SK-N-SH (cell line): ENCODE measurements at regions not wholly inside any gene's neighbourhood (a gene's known extent, or its start where the extent isn't known, plus 50 kb on each side); places are given as distances from the start of the nearest gene placed in this dataset.

Experiments
- CTCF ChIA-PET: fragments of 300-600, 350-600 bp; formaldehyde crosslinking; extraction: SDS; loops from one replicate; lab custom pipeline; 2021; lab: Yijun Ruan, JAX
- POLR2A ChIA-PET: fragments of 350-600 bp; sonication (Branson Sonifier 250); formaldehyde crosslinking; extraction: SDS; loops from one replicate; lab custom pipeline; 2020; ENCODE audit warnings: antibody characterized with exemption, inconsistent platforms; lab: Yijun Ruan, JAX
- DNase-seq: peaks from one replicate; pipeline ENCODE4 v3.0.0; 2012
- H2AFZ ChIP-seq: fragments of 200-600 bp; sonication (generic); 2 replicates; pipeline ENCODE4 v1.8.1; 2016; ENCODE audit warnings: antibody characterized with exemption, mild to moderate bottlenecking, low read depth
- H3F3A ChIP-seq: fragments of 200-600 bp; sonication (generic); replicated peaks from 2 replicates; pipeline ENCODE3; 2016; ENCODE audit warnings: antibody characterized with exemption, mild to moderate bottlenecking; ENCODE audit not compliant: insufficient read depth
- H3K27ac ChIP-seq, 2 experiments: fragments of 200-500 bp in 1 of 2; fragments of 200-600 bp in 1 of 2; sonication (Bioruptor generic) in 1 of 2; sonication (generic), shearing (Covaris generic) in 1 of 2; 2 replicates each; pipeline versions ENCODE4 v1.5.1 to v1.6.1; 2014 to 2016; ENCODE audit warnings: low read depth in 2 of 2, inconsistent platforms in 1 of 2, low read length in 1 of 2, mild to moderate bottlenecking in 1 of 2, mixed read lengths in 1 of 2
- H3K27me3 ChIP-seq: fragments of 200-600 bp; sonication (generic), shearing (Covaris generic); 2 replicates; pipeline ENCODE4 v1.6.1; 2016; ENCODE audit warnings: mixed run types; ENCODE audit not compliant: insufficient read depth
- H3K36me3 ChIP-seq, 2 experiments: fragments of 200-500 bp in 1 of 2; fragments of 200-600 bp in 1 of 2; sonication (Bioruptor generic) in 1 of 2; sonication (generic) in 1 of 2; replicated peaks in 1 of 2; 2 replicates each; pipeline versions ENCODE3 to v1.5.1; 2014 to 2016; ENCODE audit warnings: low read length in 1 of 2, mild to moderate bottlenecking in 1 of 2; ENCODE audit not compliant: insufficient read depth in 2 of 2, control insufficient read depth in 1 of 2
- H3K4me1 ChIP-seq, 2 experiments: fragments of 200-500 bp in 1 of 2; fragments of 200-600 bp in 1 of 2; sonication (Bioruptor generic) in 1 of 2; sonication (generic), shearing (Covaris generic) in 1 of 2; 2 replicates each; pipeline versions ENCODE4 v1.5.1 to v1.6.1; 2014 to 2016; ENCODE audit warnings: low read depth in 1 of 2, low read length in 1 of 2, mixed run types in 1 of 2; ENCODE audit not compliant: insufficient read depth in 2 of 2, control insufficient read depth in 1 of 2
- H3K4me2 ChIP-seq: fragments of 200-600 bp; sonication (generic), shearing (Covaris generic); 2 replicates; pipeline ENCODE4 v1.6.1; 2017; ENCODE audit warnings: mixed run types
- H3K4me3 ChIP-seq, 2 experiments: fragments of 200-500 bp in 1 of 2; fragments of 200-600 bp in 1 of 2; sonication (Bioruptor generic) in 1 of 2; sonication (generic), shearing (Covaris generic) in 1 of 2; 2 replicates each; pipeline versions ENCODE4 v1.5.1 to v1.8.1; 2014 to 2016; ENCODE audit warnings: low read depth in 2 of 2, inconsistent platforms in 1 of 2, low read length in 1 of 2, mild to moderate bottlenecking in 1 of 2, mixed read lengths in 1 of 2, moderate library complexity in 1 of 2
- H3K79me2 ChIP-seq: fragments of 200-600 bp; sonication (generic); 2 replicates; pipeline ENCODE4 v1.8.1; 2017; ENCODE audit warnings: mild to moderate bottlenecking; ENCODE audit not compliant: insufficient read depth
- H3K9ac ChIP-seq: fragments of 200-600 bp; sonication (generic); 2 replicates; pipeline ENCODE4 v1.6.1; 2017; ENCODE audit warnings: mixed run types
- H3K9me2 ChIP-seq: fragments of 200-600 bp; sonication (generic); 2 replicates; pipeline ENCODE4 v1.6.1; 2017; ENCODE audit warnings: mixed run types
- H3K9me3 ChIP-seq: fragments of 200-600 bp; sonication (generic); 2 replicates; pipeline ENCODE4 v1.6.1; 2017; ENCODE audit warnings: mixed run types, mild to moderate bottlenecking, moderate library complexity
- H4K20me1 ChIP-seq: fragments of 200-600 bp; sonication (generic); 2 replicates; pipeline ENCODE4 v1.6.1; 2017; ENCODE audit warnings: mild to moderate bottlenecking, mixed run types; ENCODE audit not compliant: insufficient read depth
- CHD2 ChIP-seq: fragments of 150-350 bp; IDR thresholded peaks from 2 replicates; pipeline ENCODE4 v1.6.1; 2018; ENCODE audit warnings: low read length; ENCODE audit not compliant: partially characterized antibody
- ELF1 ChIP-seq: IDR thresholded peaks from 2 replicates; pipeline ENCODE4 v1.4.0; 2012
- EP300 ChIP-seq, 2 experiments: IDR thresholded peaks; 2 replicates each; pipeline versions ENCODE4 v1.4.0 to v1.6.1; 2012; ENCODE audit warnings: borderline replicate concordance in 1 of 2, low read depth in 1 of 2, low read length in 1 of 2
- FOXJ3 ChIP-seq: sonication (generic); formaldehyde crosslinking; IDR thresholded peaks from 2 replicates; pipeline ENCODE4 v1.5.1; 2020; ENCODE audit warnings: mild to moderate bottlenecking, missing genetic modification reagents
- GABPA ChIP-seq: IDR thresholded peaks from 2 replicates; pipeline ENCODE4 v1.4.0; 2012; ENCODE audit warnings: low read depth, mild to moderate bottlenecking
- MXI1 ChIP-seq: IDR thresholded peaks from 2 replicates; pipeline ENCODE4 v1.6.1; 2012; ENCODE audit warnings: mild to moderate bottlenecking, low read depth, low read length, improper control_type of control experiment
- NFIC ChIP-seq: IDR thresholded peaks from 2 replicates; pipeline ENCODE4 v1.4.0; 2012; ENCODE audit warnings: borderline replicate concordance
- NRF1 ChIP-seq: IDR thresholded peaks from 2 replicates; pipeline ENCODE4 v1.6.1; 2012; ENCODE audit warnings: low read depth, mild to moderate bottlenecking, low read length
- RAD21 ChIP-seq: IDR thresholded peaks from 2 replicates; pipeline ENCODE4 v1.6.1; 2012; ENCODE audit warnings: mild to moderate bottlenecking, low read length
- SIN3A ChIP-seq: IDR thresholded peaks from 2 replicates; pipeline ENCODE4 v1.6.1; 2012; ENCODE audit warnings: low read depth, mild to moderate bottlenecking, low read length, moderate library complexity, borderline replicate concordance
- SMC3 ChIP-seq: IDR thresholded peaks from 2 replicates; pipeline ENCODE4 v1.6.1; 2012; ENCODE audit warnings: low read depth, low read length, improper control_type of control experiment
- TAF1 ChIP-seq: IDR thresholded peaks from 2 replicates; pipeline ENCODE4 v1.6.1; 2012; ENCODE audit warnings: low read depth, mild to moderate bottlenecking, low read length, moderate library complexity, borderline replicate concordance
- TCF12 ChIP-seq: IDR thresholded peaks from 2 replicates; pipeline ENCODE4 v1.4.0; 2012
- TEAD4 ChIP-seq: IDR thresholded peaks from 2 replicates; pipeline ENCODE4 v1.4.0; 2012; ENCODE audit warnings: mild to moderate bottlenecking, borderline replicate concordance; ENCODE audit not compliant: insufficient read depth
- YY1 ChIP-seq: IDR thresholded peaks from 2 replicates; pipeline ENCODE4 v1.4.0; 2012; ENCODE audit warnings: low read depth, mild to moderate bottlenecking
- TF ChIP-seq, protein P1 (sequence below): IDR thresholded peaks from 2 replicates; pipeline ENCODE4; 2012
- TF ChIP-seq, protein P2 (sequence below): IDR thresholded peaks from 2 replicates; pipeline ENCODE4 v1.6.1; 2012; ENCODE audit warnings: mild to moderate bottlenecking, low read depth, low read length, moderate library complexity

DNA sequence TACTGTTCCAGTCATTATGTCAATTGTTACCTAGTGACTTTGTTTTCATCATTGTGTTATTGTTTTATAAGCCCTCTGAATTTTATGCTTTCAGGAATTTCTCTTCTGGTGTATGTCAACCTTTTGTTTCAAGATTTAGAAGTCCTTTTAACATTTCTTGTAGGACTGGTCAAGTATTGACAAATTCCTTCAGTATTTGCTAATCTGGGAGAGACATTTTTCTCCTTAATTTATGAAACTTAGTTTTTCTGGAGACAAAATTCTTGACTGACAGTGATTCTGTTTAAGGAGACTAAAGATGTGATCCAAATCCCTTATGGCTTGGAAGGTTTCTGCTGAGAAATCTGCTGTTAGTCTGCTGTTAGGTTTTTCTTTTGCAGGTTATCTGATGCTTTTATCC, 84.9 kb upstream of the NT5C1B start:
- no peaks in the 10 kb centered on the region for H3K27me3 ChIP-seq
- H3F3A ChIP-seq: no peaks in the 10 kb centered on the region
- ChIA-PET POLR2A (no interaction called here), CTCF (interaction anchor here (0.7 to 0.9 kb wide), 2 partner anchors 9 to 16 kb away, joined by 3 read pairs; no protein-coding TSS in a partner anchor)
- peaks cover 7% of the 10 kb centered on the region; the same call in 1 of the 2 replicates for H3K9me3 ChIP-seq
- peaks cover 0 to 7% of the 10 kb centered on the region in 2 experiments for H3K36me3 ChIP-seq
- H3K79me2 ChIP-seq: no peaks in the 10 kb centered on the region
- TF ChIP-seq NRF1 (no peak), TAF1 (no peak), CHD2 (no peak), GABPA (no peak), EP300 (IDR thresholded peaks at IDR 0.05; ENCODE audit: borderline replicate concordance in 1 of 2, low read depth in 1 of 2, low read length in 1 of 2) (no peak), ELF1 (no peak), TCF12 (no peak), MXI1 (no peak), YY1 (no peak), SMC3 (no peak), TEAD4 (no peak), FOXJ3 (CRISPR knock-in tag) (no peak), NFIC (no peak), RAD21 (no peak), SIN3A (no peak)
- TF ChIP-seq, protein P1, sequence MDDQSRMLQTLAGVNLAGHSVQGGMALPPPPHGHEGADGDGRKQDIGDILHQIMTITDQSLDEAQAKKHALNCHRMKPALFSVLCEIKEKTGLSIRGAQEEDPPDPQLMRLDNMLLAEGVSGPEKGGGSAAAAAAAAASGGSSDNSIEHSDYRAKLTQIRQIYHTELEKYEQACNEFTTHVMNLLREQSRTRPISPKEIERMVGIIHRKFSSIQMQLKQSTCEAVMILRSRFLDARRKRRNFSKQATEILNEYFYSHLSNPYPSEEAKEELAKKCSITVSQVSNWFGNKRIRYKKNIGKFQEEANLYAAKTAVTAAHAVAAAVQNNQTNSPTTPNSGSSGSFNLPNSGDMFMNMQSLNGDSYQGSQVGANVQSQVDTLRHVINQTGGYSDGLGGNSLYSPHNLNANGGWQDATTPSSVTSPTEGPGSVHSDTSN: no peak
- TF ChIP-seq, protein P2, sequence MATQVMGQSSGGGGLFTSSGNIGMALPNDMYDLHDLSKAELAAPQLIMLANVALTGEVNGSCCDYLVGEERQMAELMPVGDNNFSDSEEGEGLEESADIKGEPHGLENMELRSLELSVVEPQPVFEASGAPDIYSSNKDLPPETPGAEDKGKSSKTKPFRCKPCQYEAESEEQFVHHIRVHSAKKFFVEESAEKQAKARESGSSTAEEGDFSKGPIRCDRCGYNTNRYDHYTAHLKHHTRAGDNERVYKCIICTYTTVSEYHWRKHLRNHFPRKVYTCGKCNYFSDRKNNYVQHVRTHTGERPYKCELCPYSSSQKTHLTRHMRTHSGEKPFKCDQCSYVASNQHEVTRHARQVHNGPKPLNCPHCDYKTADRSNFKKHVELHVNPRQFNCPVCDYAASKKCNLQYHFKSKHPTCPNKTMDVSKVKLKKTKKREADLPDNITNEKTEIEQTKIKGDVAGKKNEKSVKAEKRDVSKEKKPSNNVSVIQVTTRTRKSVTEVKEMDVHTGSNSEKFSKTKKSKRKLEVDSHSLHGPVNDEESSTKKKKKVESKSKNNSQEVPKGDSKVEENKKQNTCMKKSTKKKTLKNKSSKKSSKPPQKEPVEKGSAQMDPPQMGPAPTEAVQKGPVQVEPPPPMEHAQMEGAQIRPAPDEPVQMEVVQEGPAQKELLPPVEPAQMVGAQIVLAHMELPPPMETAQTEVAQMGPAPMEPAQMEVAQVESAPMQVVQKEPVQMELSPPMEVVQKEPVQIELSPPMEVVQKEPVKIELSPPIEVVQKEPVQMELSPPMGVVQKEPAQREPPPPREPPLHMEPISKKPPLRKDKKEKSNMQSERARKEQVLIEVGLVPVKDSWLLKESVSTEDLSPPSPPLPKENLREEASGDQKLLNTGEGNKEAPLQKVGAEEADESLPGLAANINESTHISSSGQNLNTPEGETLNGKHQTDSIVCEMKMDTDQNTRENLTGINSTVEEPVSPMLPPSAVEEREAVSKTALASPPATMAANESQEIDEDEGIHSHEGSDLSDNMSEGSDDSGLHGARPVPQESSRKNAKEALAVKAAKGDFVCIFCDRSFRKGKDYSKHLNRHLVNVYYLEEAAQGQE: no peak
- no peaks in the 10 kb centered on the region for H4K20me1 ChIP-seq
- no peak overlapping the region for H2AFZ ChIP-seq
- no peak for DNase-seq
- H3K4me1 ChIP-seq: no peaks in the 10 kb centered on the region
- no peaks in the 10 kb centered on the region for H3K9me2 ChIP-seq
- H3K4me2 ChIP-seq: no peak overlapping the region
- no peak overlapping the region for H3K27ac ChIP-seq
- H3K9ac ChIP-seq: no peak overlapping the region
- H3K4me3 ChIP-seq: no peak overlapping the region
